Stomach (tissue), 4 donors: ENCODE measurements at regions not wholly inside any gene's neighbourhood (a gene's known extent, or its start where the extent isn't known, plus 50 kb on each side); places are given as distances from the start of the nearest gene placed in this dataset.

Source experiments
- CTCF ChIP-seq, 7 experiments: fragments of 450-650 bp in 4 of 7; fragments of 200-600 bp in 3 of 7; sonication (generic) in 3 of 7; IDR thresholded peaks; one replicate each; pipeline ENCODE4 v1.5.1; 2016 to 2019; ENCODE audit warnings: antibody characterized with exemption in 7 of 7, control low read depth in 2 of 7, mild to moderate bottlenecking in 1 of 7
- EP300 ChIP-seq: sonication (generic); formaldehyde crosslinking; IDR thresholded peaks from one replicate; pipeline ENCODE4 v1.6.1; 2017; ENCODE audit warnings: antibody characterized with exemption
- POLR2A ChIP-seq, 4 donors: fragments of 450-650 bp; IDR thresholded peaks; one replicate each; pipeline ENCODE4 v1.6.1; 2016; ENCODE audit warnings: antibody characterized with exemption in 4 of 4, control low read depth in 2 of 4, mild to moderate bottlenecking in 1 of 4, moderate library complexity in 1 of 4
- POLR2AphosphoS5 ChIP-seq, 3 donors: sonication (generic); formaldehyde crosslinking; IDR thresholded peaks; one replicate each; pipeline ENCODE4 v1.6.1; 2016; ENCODE audit warnings: antibody characterized with exemption in 3 of 3

- peak in 1 of 3 donors; percentile 68 for TF ChIP-seq POLR2AphosphoS5 (IDR thresholded peaks at IDR 0.05)
- no peak for TF ChIP-seq POLR2A (IDR thresholded peaks at IDR 0.05)
- no peak for TF ChIP-seq CTCF (IDR thresholded peaks at IDR 0.05)
- TF ChIP-seq EP300, result no peak
Observed at GRCh38 chr1:14516974-14517840, 81.3 kb upstream of the KAZN start.
